ENCODE measurements at regions not wholly inside any gene's neighbourhood (a gene's known extent, or its start where the extent isn't known, plus 50 kb on each side); places are given as distances from the start of the nearest gene placed in this dataset.

DNA sequence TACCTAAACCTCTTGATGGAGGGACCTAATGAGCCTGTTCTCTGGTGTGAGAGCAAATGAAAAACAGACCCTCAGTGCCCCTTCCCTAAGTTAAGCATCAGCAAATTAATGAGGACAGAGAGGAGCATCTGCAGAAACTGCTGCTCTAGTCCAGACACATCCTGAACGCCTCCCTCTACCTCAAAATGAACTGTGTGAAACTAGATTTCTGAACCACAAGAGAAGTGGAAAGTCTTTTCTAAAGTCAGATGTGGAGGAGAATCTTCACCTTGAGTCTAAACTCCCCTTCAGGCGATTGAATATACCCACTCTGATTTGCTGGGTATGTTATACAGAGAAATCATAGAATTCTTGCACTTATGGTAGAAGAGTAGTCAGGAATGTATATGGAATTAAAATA is 104.4 kb upstream of the AMZ2 start:
- Histone ChIP-seq H3K4me1 (ENCODE audit: insufficient read depth, low read length, severe bottlenecking) (no peaks in the 10 kb centered on the region), H3K4me3 (ENCODE audit: low read depth, low read length, poor library complexity, severe bottlenecking) (no peak overlapping the region), H3F3A (ENCODE audit: insufficient read depth, low read length) (no peaks in the 10 kb centered on the region), H3K79me2 (ENCODE audit: insufficient read depth, low read length) (no peaks in the 10 kb centered on the region), H3K36me3 (ENCODE audit: insufficient read depth, low read length) (no peaks in the 10 kb centered on the region), H3K9me2 (ENCODE audit: low read depth, low read length) (no peaks in the 10 kb centered on the region), H3K9me3 (ENCODE audit: low read length) (no peaks in the 10 kb centered on the region), H2AFZ (ENCODE audit: low read length) (no peak overlapping the region), H3K27ac (ENCODE audit: low read depth, low read length, poor library complexity, severe bottlenecking) (no peak overlapping the region), H4K20me1 (ENCODE audit: insufficient read depth, low read length) (no peaks in the 10 kb centered on the region), H3K9ac (ENCODE audit: low read length) (no peak overlapping the region), H3K27me3 (ENCODE audit: insufficient read depth, low read length) (no peaks in the 10 kb centered on the region), H3K4me2 (ENCODE audit: low read length) (no peak overlapping the region)
- TF ChIP-seq, protein P1, sequence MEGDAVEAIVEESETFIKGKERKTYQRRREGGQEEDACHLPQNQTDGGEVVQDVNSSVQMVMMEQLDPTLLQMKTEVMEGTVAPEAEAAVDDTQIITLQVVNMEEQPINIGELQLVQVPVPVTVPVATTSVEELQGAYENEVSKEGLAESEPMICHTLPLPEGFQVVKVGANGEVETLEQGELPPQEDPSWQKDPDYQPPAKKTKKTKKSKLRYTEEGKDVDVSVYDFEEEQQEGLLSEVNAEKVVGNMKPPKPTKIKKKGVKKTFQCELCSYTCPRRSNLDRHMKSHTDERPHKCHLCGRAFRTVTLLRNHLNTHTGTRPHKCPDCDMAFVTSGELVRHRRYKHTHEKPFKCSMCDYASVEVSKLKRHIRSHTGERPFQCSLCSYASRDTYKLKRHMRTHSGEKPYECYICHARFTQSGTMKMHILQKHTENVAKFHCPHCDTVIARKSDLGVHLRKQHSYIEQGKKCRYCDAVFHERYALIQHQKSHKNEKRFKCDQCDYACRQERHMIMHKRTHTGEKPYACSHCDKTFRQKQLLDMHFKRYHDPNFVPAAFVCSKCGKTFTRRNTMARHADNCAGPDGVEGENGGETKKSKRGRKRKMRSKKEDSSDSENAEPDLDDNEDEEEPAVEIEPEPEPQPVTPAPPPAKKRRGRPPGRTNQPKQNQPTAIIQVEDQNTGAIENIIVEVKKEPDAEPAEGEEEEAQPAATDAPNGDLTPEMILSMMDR (IDR thresholded peaks at IDR 0.05; ENCODE audit: low read length) = no peak
- TF ChIP-seq EZH2 (IDR thresholded peaks at IDR 0.05; ENCODE audit: borderline replicate concordance, low read length) = no peak

DNA sequence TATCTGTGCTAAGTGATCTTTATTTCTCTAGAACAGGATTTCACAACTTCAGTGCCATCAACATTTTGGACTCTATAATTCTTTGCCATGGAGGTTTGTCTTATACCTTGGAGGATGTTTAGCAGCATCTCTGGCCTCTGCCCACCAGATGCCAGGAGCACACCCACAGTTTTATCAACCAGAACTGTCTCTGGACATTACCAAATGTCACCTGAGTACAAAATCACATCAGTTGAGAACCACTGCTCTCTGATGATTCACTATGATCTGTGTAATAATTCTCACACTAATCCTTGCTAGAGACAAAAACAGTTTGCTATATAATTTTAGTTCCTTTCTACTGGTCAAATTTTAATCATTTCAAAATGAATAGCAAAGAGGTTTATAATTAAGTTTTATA is 102.8 kb upstream of the AMZ2 start:
- Histone ChIP-seq H3K27ac (ENCODE audit: low read depth, low read length, poor library complexity, severe bottlenecking) (no peak overlapping the region), H2AFZ (ENCODE audit: low read length) (no peak overlapping the region), H3K27me3 (ENCODE audit: insufficient read depth, low read length) (no peaks in the 10 kb centered on the region), H3K4me2 (ENCODE audit: low read length) (no peak overlapping the region), H3K79me2 (ENCODE audit: insufficient read depth, low read length) (no peaks in the 10 kb centered on the region), H3K4me3 (ENCODE audit: low read depth, low read length, poor library complexity, severe bottlenecking) (no peak overlapping the region), H3F3A (ENCODE audit: insufficient read depth, low read length) (no peaks in the 10 kb centered on the region), H3K9me3 (ENCODE audit: low read length) (no peaks in the 10 kb centered on the region), H3K9ac (ENCODE audit: low read length) (no peak overlapping the region), H3K9me2 (ENCODE audit: low read depth, low read length) (no peaks in the 10 kb centered on the region), H3K36me3 (ENCODE audit: insufficient read depth, low read length) (no peaks in the 10 kb centered on the region), H4K20me1 (ENCODE audit: insufficient read depth, low read length) (no peaks in the 10 kb centered on the region), H3K4me1 (ENCODE audit: insufficient read depth, low read length, severe bottlenecking) (no peaks in the 10 kb centered on the region)
- TF ChIP-seq, protein P1 (IDR thresholded peaks at IDR 0.05; ENCODE audit: low read length) = no peak
- no peak for TF ChIP-seq EZH2 (IDR thresholded peaks at IDR 0.05; ENCODE audit: borderline replicate concordance, low read length)

DNA sequence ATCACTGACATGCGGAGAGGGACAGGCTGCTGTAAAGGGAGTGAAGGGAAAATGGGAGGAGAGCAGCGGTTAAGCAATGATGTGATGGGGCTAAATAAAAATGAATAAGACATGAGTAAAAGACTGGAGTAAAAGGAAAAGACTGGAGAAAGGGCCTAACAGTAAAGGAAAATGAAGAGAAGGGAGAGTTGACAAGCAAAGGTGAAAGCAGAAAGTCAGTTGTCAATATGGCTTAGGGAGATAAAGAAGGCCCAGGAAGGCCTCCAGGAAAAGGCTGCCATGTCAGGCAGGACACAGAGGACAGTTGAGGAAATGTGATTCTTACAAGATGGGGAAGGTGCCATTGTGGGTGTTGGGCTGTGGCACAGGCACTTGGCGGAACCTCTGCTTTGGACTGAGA is 98.9 kb upstream of the AMZ2 start:
- no peak overlapping the region for H3K27ac ChIP-seq (ENCODE audit: low read depth, low read length, poor library complexity, severe bottlenecking)
- H3F3A ChIP-seq (ENCODE audit: insufficient read depth, low read length) = no peaks in the 10 kb centered on the region
- H3K9me2 ChIP-seq (ENCODE audit: low read depth, low read length) = no peaks in the 10 kb centered on the region
- no peaks in the 10 kb centered on the region for H3K79me2 ChIP-seq (ENCODE audit: insufficient read depth, low read length)
- H2AFZ ChIP-seq (ENCODE audit: low read length) = no peak overlapping the region
- H3K36me3 ChIP-seq (ENCODE audit: insufficient read depth, low read length) = no peaks in the 10 kb centered on the region
- no peaks in the 10 kb centered on the region for H3K9me3 ChIP-seq (ENCODE audit: low read length)
- no peak overlapping the region for H3K4me3 ChIP-seq (ENCODE audit: low read depth, low read length, poor library complexity, severe bottlenecking)
- H3K4me1 ChIP-seq (ENCODE audit: insufficient read depth, low read length, severe bottlenecking) = no peaks in the 10 kb centered on the region
- no peaks in the 10 kb centered on the region for H4K20me1 ChIP-seq (ENCODE audit: insufficient read depth, low read length)
- no peak overlapping the region for H3K9ac ChIP-seq (ENCODE audit: low read length)
- no peak overlapping the region for H3K4me2 ChIP-seq (ENCODE audit: low read length)
- TF ChIP-seq, protein P1 (IDR thresholded peaks at IDR 0.05; ENCODE audit: low read length) = no peak
- no peak for TF ChIP-seq EZH2 (IDR thresholded peaks at IDR 0.05; ENCODE audit: borderline replicate concordance, low read length)
- H3K27me3 ChIP-seq (ENCODE audit: insufficient read depth, low read length) = no peaks in the 10 kb centered on the region

Data from OCI-LY1 (cell line).